H9 (cell line): ENCODE measurements at regions not wholly inside any gene's neighbourhood (a gene's known extent, or its start where the extent isn't known, plus 50 kb on each side); places are given as distances from the start of the nearest gene placed in this dataset.

Experiments
- DNase-seq: peaks from one replicate; pipeline ENCODE4 v3.0.0-alpha.2; 2017
- H2AFZ ChIP-seq: one replicate; pipeline ENCODE4 v1.6.1; 2013; ENCODE audit warnings: mild to moderate bottlenecking, low read length, control low read depth, moderate library complexity
- H2AK5ac ChIP-seq: 2 replicates; pipeline ENCODE4 v1.6.1; 2013; ENCODE audit warnings: low read length, control low read depth, mixed read lengths; ENCODE audit not compliant: insufficient read length
- H2BK120ac ChIP-seq: one replicate; pipeline ENCODE4 v1.6.1; 2013; ENCODE audit warnings: low read depth, mild to moderate bottlenecking, low read length, control low read depth, inconsistent platforms; ENCODE audit not compliant: poor library complexity, severe bottlenecking
- H2BK12ac ChIP-seq: 2 replicates; pipeline ENCODE4 v1.6.1; 2013; ENCODE audit warnings: low read length, control low read depth, mixed read lengths, low read depth; ENCODE audit not compliant: insufficient read length
- H2BK15ac ChIP-seq: 2 replicates; pipeline ENCODE4 v1.6.1; 2013; ENCODE audit warnings: low read depth, low read length, control low read depth
- H2BK20ac ChIP-seq: one replicate; pipeline ENCODE4 v1.6.1; 2013; ENCODE audit warnings: low read depth, mild to moderate bottlenecking, low read length, control low read depth, inconsistent platforms; ENCODE audit not compliant: poor library complexity, severe bottlenecking
- H2BK5ac ChIP-seq: 2 replicates; pipeline ENCODE4 v1.6.1; 2013; ENCODE audit warnings: low read length, control low read depth, mixed read lengths; ENCODE audit not compliant: insufficient read length
- H3K14ac ChIP-seq: 2 replicates; pipeline ENCODE4 v1.6.1; 2013; ENCODE audit warnings: low read length, control low read depth; ENCODE audit not compliant: insufficient read depth
- H3K18ac ChIP-seq: 2 replicates; pipeline ENCODE4 v1.6.1; 2013; ENCODE audit warnings: low read depth, mild to moderate bottlenecking, mixed read lengths, low read length, control low read depth; ENCODE audit not compliant: insufficient read length
- H3K23ac ChIP-seq: 2 replicates; pipeline ENCODE4 v1.6.1; 2013; ENCODE audit warnings: low read length, control low read depth, mixed read lengths, low read depth; ENCODE audit not compliant: insufficient read length
- H3K23me2 ChIP-seq: 2 replicates; pipeline ENCODE4 v1.6.1; 2013; ENCODE audit warnings: low read depth, mild to moderate bottlenecking, mixed read lengths, low read length, control low read depth; ENCODE audit not compliant: insufficient read length, poor library complexity, severe bottlenecking
- H3K27ac ChIP-seq: 2 replicates; pipeline ENCODE4 v1.5.1; 2013; ENCODE audit warnings: low read length, control low read depth, mixed read lengths, low read depth; ENCODE audit not compliant: insufficient read length
- H3K27me3 ChIP-seq: 2 replicates; pipeline ENCODE4 v1.6.1; 2013; ENCODE audit warnings: low read length, control low read depth, inconsistent platforms; ENCODE audit not compliant: insufficient read depth
- H3K4ac ChIP-seq: 2 replicates; pipeline ENCODE4 v1.6.1; 2013; ENCODE audit warnings: low read depth, mild to moderate bottlenecking, control low read depth, inconsistent platforms, low read length, moderate library complexity
- H3K4me1 ChIP-seq: 2 replicates; pipeline ENCODE4 v1.6.1; 2013; ENCODE audit warnings: low read length, control low read depth, inconsistent platforms; ENCODE audit not compliant: insufficient read depth
- H3K4me2 ChIP-seq: 2 replicates; pipeline ENCODE4 v1.6.1; 2013; ENCODE audit warnings: low read length, control low read depth, mixed read lengths; ENCODE audit not compliant: insufficient read length, insufficient read depth
- H3K56ac ChIP-seq: 2 replicates; pipeline ENCODE4 v1.6.1; 2013; ENCODE audit warnings: low read depth, mild to moderate bottlenecking, mixed read lengths, low read length, control low read depth; ENCODE audit not compliant: insufficient read length
- H3K79me1 ChIP-seq: 2 replicates; pipeline ENCODE4 v1.6.1; 2013; ENCODE audit warnings: low read depth, mild to moderate bottlenecking, moderate library complexity, low read length, control low read depth, inconsistent platforms; ENCODE audit not compliant: insufficient read depth, poor library complexity, severe bottlenecking
- H3K79me2 ChIP-seq: 2 replicates; pipeline ENCODE4 v1.6.1; 2013; ENCODE audit warnings: low read length, control low read depth, inconsistent platforms; ENCODE audit not compliant: insufficient read depth
- H3K9ac ChIP-seq: 2 replicates; pipeline ENCODE4 v1.6.1; 2013; ENCODE audit warnings: low read length, control low read depth, mixed read lengths; ENCODE audit not compliant: insufficient read length; ENCODE audit errors: extremely low read depth
- H3K9me3 ChIP-seq: one replicate; pipeline ENCODE4 v1.6.1; 2013; ENCODE audit warnings: low read depth, low read length, inconsistent platforms; ENCODE audit not compliant: control insufficient read depth
- H3T11ph ChIP-seq: one replicate; pipeline ENCODE4 v1.6.1; 2013; ENCODE audit warnings: mild to moderate bottlenecking, low read length, control low read depth, inconsistent platforms
- H4K20me1 ChIP-seq: one replicate; pipeline ENCODE4 v1.6.1; 2013; ENCODE audit not compliant: control insufficient read depth, insufficient read length, insufficient read depth
- H4K5ac ChIP-seq: 2 replicates; pipeline ENCODE4 v1.6.1; 2013; ENCODE audit warnings: low read depth, mild to moderate bottlenecking, mixed read lengths, low read length, control low read depth; ENCODE audit not compliant: insufficient read length
- H4K8ac ChIP-seq: replicated peaks from 2 replicates; pipeline ENCODE4 v1.6.1; 2013; ENCODE audit warnings: low read length, control low read depth, mixed read lengths, low read depth; ENCODE audit not compliant: insufficient read length
- H4K91ac ChIP-seq: 2 replicates; pipeline ENCODE4 v1.6.1; 2013; ENCODE audit warnings: low read depth, mild to moderate bottlenecking, moderate library complexity, mixed read lengths, low read length, control low read depth; ENCODE audit not compliant: insufficient read length
- H3K27ac Mint-ChIP-seq, 3 experiments: 2 replicates in 2 of 3; 3 replicates in 1 of 3; pipeline ENCODE4 v1.8.0; 2020 to 2021; ENCODE audit warnings: mixed read lengths in 3 of 3, mild to moderate bottlenecking in 1 of 3, moderate library complexity in 1 of 3
- H3K27me3 Mint-ChIP-seq: 2 replicates; pipeline ENCODE4 v1.8.0; 2021; ENCODE audit warnings: low read depth, mild to moderate bottlenecking, moderate library complexity, mixed read lengths
- H3K36me3 Mint-ChIP-seq, 3 experiments: 2 replicates in 2 of 3; 3 replicates in 1 of 3; pipeline ENCODE4 v1.8.0; 2020 to 2021; ENCODE audit warnings: low read depth in 3 of 3, mixed read lengths in 3 of 3; ENCODE audit not compliant: insufficient read depth in 1 of 3
- H3K4me1 Mint-ChIP-seq, 2 experiments: 2 replicates each; pipeline ENCODE4 v1.8.0; 2020; ENCODE audit warnings: mixed read lengths in 2 of 2
- H3K4me3 Mint-ChIP-seq, 2 experiments: 2 replicates in 1 of 2; 3 replicates in 1 of 2; pipeline ENCODE4 v1.8.0; 2020 to 2021; ENCODE audit warnings: mild to moderate bottlenecking in 2 of 2, mixed read lengths in 2 of 2, moderate library complexity in 1 of 2
- H3K9me3 Mint-ChIP-seq, 2 experiments: 2 replicates in 1 of 2; 3 replicates in 1 of 2; pipeline ENCODE4 v1.8.0; 2020; ENCODE audit warnings: mild to moderate bottlenecking in 2 of 2, mixed read lengths in 2 of 2, moderate library complexity in 1 of 2
- WGBS: extraction: QIAGEN DNeasy Blood & Tissue Kit; methylation state at CpG from one replicate; pipeline ENCODE4 v1.1.7; 2013; ENCODE audit warnings: missing lambda C conversion rate, low lambda C conversion rate, mixed read lengths; ENCODE audit not compliant: insufficient read length; ENCODE audit errors: extremely low coverage; 5-methylcytosine and 5-hydroxymethylcytosine counted together
- TF ChIP-seq, protein P1 (sequence below): fragments of 200-600 bp; sonication (generic); conservative IDR thresholded peaks from 3 replicates; pipeline ENCODE4 v1.8.0; 2021; ENCODE audit warnings: antibody characterized with exemption, mild to moderate bottlenecking

DNA sequence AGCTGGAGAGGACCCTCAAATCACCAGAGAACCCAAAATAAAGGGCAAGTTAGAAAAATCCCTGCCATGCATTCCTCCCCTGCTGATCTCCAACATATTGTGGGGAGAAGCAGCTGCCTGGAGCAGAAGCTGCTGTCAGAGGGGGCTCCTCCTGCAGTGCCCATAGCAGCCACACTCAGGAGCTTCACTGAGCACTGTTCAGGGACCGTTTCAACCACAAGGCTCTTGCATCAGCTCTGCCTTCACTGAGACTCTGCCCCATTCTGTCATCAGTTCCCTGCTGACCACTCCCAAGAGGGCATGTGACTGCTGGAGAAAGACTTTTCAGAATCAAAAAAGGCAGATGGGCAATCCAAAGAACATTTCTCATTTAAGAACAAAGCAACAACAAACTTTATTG, 392.7 kb downstream of the GALC start:
- H4K91ac ChIP-seq, result no peak overlapping the region
- WGBS, result no CpG with 5 or more reads among the region's 1 CpG
- no peaks in the 10 kb centered on the region for H3K4me1 ChIP-seq
- H3K9ac ChIP-seq, result no peak overlapping the region
- H2BK15ac ChIP-seq, result no peak overlapping the region
- no peak overlapping the region for H3K18ac ChIP-seq
- DNase-seq, result no peak
- no peaks in the 10 kb centered on the region for H3K4me1 Mint-ChIP-seq
- H2AK5ac ChIP-seq, result no peak overlapping the region
- no peak overlapping the region for H3K4ac ChIP-seq
- no peak overlapping the region for H4K8ac ChIP-seq
- H3K27ac Mint-ChIP-seq, result no peak overlapping the region
- peaks cover 3% of the 10 kb centered on the region for H3K27me3 Mint-ChIP-seq
- no peak overlapping the region for H3K4me2 ChIP-seq
- no peaks in the 10 kb centered on the region for H3K9me3 ChIP-seq
- no peaks in the 10 kb centered on the region for H3K79me2 ChIP-seq
- no peak overlapping the region for H3K27ac ChIP-seq
- H4K20me1 ChIP-seq, result no peaks in the 10 kb centered on the region
- no peak overlapping the region for H3K14ac ChIP-seq
- H3K27me3 ChIP-seq, result no peaks in the 10 kb centered on the region
- peaks cover 28 to 36% of the 10 kb centered on the region in 2 experiments for H3K9me3 Mint-ChIP-seq
- no peak overlapping the region for H3K56ac ChIP-seq
- no peak overlapping the region for H3K23ac ChIP-seq
- H3T11ph ChIP-seq, result no peak overlapping the region
- peaks cover 0 to 5% (median 1%) of the 10 kb centered on the region in 3 experiments; a peak in 3 of 7 replicates for H3K36me3 Mint-ChIP-seq
- TF ChIP-seq, protein P1, sequence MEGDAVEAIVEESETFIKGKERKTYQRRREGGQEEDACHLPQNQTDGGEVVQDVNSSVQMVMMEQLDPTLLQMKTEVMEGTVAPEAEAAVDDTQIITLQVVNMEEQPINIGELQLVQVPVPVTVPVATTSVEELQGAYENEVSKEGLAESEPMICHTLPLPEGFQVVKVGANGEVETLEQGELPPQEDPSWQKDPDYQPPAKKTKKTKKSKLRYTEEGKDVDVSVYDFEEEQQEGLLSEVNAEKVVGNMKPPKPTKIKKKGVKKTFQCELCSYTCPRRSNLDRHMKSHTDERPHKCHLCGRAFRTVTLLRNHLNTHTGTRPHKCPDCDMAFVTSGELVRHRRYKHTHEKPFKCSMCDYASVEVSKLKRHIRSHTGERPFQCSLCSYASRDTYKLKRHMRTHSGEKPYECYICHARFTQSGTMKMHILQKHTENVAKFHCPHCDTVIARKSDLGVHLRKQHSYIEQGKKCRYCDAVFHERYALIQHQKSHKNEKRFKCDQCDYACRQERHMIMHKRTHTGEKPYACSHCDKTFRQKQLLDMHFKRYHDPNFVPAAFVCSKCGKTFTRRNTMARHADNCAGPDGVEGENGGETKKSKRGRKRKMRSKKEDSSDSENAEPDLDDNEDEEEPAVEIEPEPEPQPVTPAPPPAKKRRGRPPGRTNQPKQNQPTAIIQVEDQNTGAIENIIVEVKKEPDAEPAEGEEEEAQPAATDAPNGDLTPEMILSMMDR, result no peak
- no peak overlapping the region for H4K5ac ChIP-seq
- no peak overlapping the region for H2BK20ac ChIP-seq
- H3K4me3 Mint-ChIP-seq, result no peak overlapping the region
- H3K79me1 ChIP-seq, result no peaks in the 10 kb centered on the region
- no peaks in the 10 kb centered on the region for H3K23me2 ChIP-seq
- no peak overlapping the region for H2BK120ac ChIP-seq
- no peak overlapping the region for H2BK5ac ChIP-seq
- H2AFZ ChIP-seq, result no peak overlapping the region
- no peak overlapping the region for H2BK12ac ChIP-seq
